RPMI8226 (cell line): ENCODE measurements at regions not wholly inside any gene's neighbourhood (a gene's known extent, or its start where the extent isn't known, plus 50 kb on each side); places are given as distances from the start of the nearest gene placed in this dataset.

Experiments used
- DNase-seq: peaks from one replicate; pipeline ENCODE4 v3.0.0-alpha.2; 2015

- no peak for DNase-seq
These were observed 273.7 kb downstream of the NOL4 start for GRCh38 chr18:33951031-33951430.

GRCh38 chr18:33946336-33946735 is 278.4 kb downstream of the NOL4 start:
- no peak for DNase-seq

- DNase-seq, result no peak
These were observed 280.2 kb downstream of the NOL4 start for GRCh38 chr18:33944493-33944892.

GRCh38 chr18:33937270-33937816 is 287.4 kb downstream of the NOL4 start:
- DNase-seq, result no peak

GRCh38 chr18:33934258-33934657 is 290.5 kb downstream of the NOL4 start:
- DNase-seq, result no peak

- no peak for DNase-seq
These were observed 296.5 kb downstream of the NOL4 start for GRCh38 chr18:33928231-33928630.

GRCh38 chr18:33924576-33924975 is 300.1 kb downstream of the NOL4 start:
- DNase-seq, result no peak

GRCh38 chr18:33923980-33924379 is 300.7 kb downstream of the NOL4 start:
- no peak for DNase-seq

- DNase-seq, result no peak
These were observed 306.1 kb downstream of the NOL4 start for GRCh38 chr18:33918571-33918970.

- DNase-seq, result no peak
These were observed 308.5 kb downstream of the NOL4 start for GRCh38 chr18:33916200-33916599.

GRCh38 chr18:33914399-33914798 is 310.3 kb downstream of the NOL4 start:
- no peak for DNase-seq

- DNase-seq, result no peak
These were observed 318.7 kb downstream of the NOL4 start for GRCh38 chr18:33906046-33906445.

- no peak for DNase-seq
These were observed 322.7 kb downstream of the NOL4 start for GRCh38 chr18:33901894-33902512.

- no peak for DNase-seq
These were observed 322.6 kb downstream of the ASXL3 start for GRCh38 chr18:33900638-33901037.

GRCh38 chr18:33898427-33898826 is 320.4 kb downstream of the ASXL3 start:
- no peak for DNase-seq

- no peak for DNase-seq
These were observed 300.2 kb downstream of the ASXL3 start for GRCh38 chr18:33878213-33878612.

- no peak for DNase-seq
These were observed 297.1 kb downstream of the ASXL3 start for GRCh38 chr18:33875029-33875565.

GRCh38 chr18:33873112-33873511 is 295.1 kb downstream of the ASXL3 start:
- no peak for DNase-seq

GRCh38 chr18:33871363-33872025 is 293.5 kb downstream of the ASXL3 start:
- no peak for DNase-seq

- DNase-seq, result no peak
These were observed 292.0 kb downstream of the ASXL3 start for GRCh38 chr18:33870059-33870458.

GRCh38 chr18:33866386-33866785 is 288.4 kb downstream of the ASXL3 start:
- no peak for DNase-seq

GRCh38 chr18:33863912-33864311 is 285.9 kb downstream of the ASXL3 start:
- DNase-seq, result no peak

GRCh38 chr18:33854827-33855139 is 276.8 kb downstream of the ASXL3 start:
- DNase-seq, result no peak

- DNase-seq, result no peak
These were observed 276.2 kb downstream of the ASXL3 start for GRCh38 chr18:33854086-33854826.
